ENCODE measurements at regions not wholly inside any gene's neighbourhood (a gene's known extent, or its start where the extent isn't known, plus 50 kb on each side); places are given as distances from the start of the nearest gene placed in this dataset.

- TF ChIP-seq CTCF (conservative IDR thresholded peaks at IDR 0.05; ENCODE audit: low read length) (no peak), EZH2phosphoT487 (IDR thresholded peaks at IDR 0.05; ENCODE audit: borderline replicate concordance) (no peak)
These were observed 806.8 kb upstream of the GCFC2 start for GRCh38 chr2:76517574-76517909.
